HG02938 (cell line): ENCODE measurements at regions not wholly inside any gene's neighbourhood (a gene's known extent, or its start where the extent isn't known, plus 50 kb on each side); places are given as distances from the start of the nearest gene placed in this dataset.

Source experiments
- ATAC-seq: cut with Tn5 transposase; IDR thresholded peaks from one replicate; pipeline ENCODE4 v1.9.1; 2021; ENCODE audit warnings: mild to moderate bottlenecking, moderate library complexity; ENCODE audit not compliant: unreplicated experiment

DNA sequence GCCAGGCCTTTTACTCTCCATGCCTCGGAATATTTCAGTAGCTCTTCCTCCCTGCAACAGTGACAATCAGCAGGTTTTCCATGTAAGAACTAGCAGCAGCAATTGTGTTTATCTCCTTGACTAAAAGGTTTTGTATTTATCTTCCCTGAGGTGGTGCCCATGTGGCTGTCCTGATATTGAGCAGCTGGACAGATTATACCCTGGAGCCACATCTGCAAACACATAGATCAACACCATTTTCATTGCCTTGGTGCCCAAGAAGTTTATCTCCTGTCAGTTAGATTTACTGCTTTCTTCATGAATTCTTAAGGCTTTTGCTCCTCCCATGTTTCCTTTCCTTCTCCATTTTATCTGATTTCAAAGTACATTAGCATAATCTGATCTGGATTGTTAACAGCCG, 378.4 kb downstream of the SPATA31D1 start:
- no peak for ATAC-seq

DNA sequence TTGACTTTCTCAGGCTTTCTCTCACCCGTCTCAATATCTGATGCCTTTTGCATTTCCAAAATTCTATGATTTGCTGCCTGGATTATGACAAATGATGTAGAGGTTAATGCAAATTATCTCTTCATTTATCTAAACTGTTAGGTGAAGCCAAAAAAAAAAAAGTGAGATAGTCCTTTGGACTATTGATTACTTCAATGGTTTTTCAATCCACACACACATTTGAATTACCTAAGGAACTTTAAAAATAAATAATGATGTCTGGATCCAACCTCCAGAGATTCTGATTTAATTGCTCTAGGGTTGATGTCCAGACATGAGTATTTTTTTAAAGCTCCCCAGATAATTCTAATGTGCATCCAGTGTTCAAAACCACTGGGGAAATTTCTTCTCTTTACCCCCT, 379.4 kb downstream of the SPATA31D1 start:
- no peak for ATAC-seq

DNA sequence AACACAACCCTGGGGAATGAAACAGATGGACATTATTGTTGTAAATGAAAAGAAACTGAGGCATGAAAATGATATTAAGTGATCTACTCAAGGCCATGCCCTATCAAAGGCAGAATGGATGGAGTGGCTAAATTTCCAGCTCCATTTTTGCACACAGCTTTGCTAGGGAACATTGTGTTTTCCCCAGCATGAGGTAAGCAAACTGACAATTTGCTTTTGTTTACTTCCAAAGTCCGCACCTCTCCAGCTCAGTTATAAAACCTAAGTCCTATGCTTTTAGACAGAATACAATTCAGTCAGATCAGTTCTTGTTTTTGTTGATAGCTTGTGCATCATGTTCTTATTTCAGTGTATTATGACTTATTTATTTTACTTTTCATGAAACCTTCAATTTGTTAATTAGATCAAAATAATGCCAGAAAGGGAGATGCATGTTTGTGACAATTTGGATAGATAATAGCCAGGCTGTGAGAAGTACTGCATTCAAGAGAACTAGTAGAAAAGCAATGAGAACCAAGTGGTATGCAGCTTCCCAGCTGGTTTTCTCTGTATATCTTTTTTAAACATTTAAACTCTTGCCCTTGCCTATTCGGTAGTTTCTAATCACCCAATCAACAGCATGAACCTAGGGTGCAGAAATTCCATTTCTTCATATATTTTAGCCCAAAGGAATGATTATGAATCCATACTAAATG, 380.8 kb downstream of the SPATA31D1 start:
- ATAC-seq, result no peak

DNA sequence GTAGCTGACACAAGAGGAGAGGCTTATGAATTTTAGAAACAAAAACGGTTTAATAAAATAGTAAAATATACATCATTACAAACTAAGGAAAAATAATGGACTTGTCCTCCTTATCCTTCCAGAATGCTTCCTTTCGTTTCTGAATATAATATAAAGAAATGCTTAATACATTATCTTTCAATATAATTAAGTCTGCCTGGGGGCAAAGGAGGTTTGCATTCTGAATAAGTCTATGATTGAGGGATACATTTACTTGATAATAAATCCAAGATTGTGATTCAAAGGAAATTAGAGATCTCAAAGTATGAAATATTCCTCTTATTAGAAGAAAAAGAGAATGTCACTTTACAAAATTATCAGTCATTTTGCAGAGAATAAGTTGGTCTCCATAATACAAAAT, 386.5 kb downstream of the SPATA31D1 start:
- ATAC-seq, result no peak

- no peak for ATAC-seq
Measured at GRCh38 chr9:82376677-82377232, 388.2 kb downstream of the SPATA31D1 start.

- ATAC-seq, result peak; percentile 42
Measured at GRCh38 chr9:82382887-82383616, 394.5 kb downstream of the SPATA31D1 start.

DNA sequence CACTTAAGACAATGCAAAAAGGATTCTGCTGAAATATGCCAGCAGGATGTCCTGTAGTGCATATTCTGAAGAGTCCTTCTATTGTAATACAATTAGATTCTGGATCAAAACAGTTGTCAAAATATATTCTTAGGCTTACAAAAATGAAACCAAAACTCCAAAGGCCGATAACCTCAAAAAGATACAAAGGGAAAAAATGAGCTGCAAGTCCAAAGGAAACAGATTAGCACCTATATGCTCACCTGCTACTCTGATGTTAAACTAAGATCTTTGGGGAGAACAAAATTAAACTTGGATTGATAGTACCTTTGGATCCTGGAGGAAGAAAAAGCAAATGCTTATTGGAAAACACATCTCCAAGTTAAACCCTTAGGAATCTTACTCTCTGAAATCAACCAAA, 397.1 kb downstream of the SPATA31D1 start:
- no peak for ATAC-seq

- no peak for ATAC-seq
Measured at GRCh38 chr9:82397534-82397933, 409.0 kb downstream of the SPATA31D1 start.

GRCh38 chr9:82404196-82404870, 415.8 kb downstream of the SPATA31D1 start:
- no peak for ATAC-seq

GRCh38 chr9:82404881-82405280, 416.3 kb downstream of the SPATA31D1 start:
- ATAC-seq, result no peak

- ATAC-seq, result no peak
Measured at GRCh38 chr9:82406456-82407085, 418.0 kb downstream of the SPATA31D1 start.

DNA sequence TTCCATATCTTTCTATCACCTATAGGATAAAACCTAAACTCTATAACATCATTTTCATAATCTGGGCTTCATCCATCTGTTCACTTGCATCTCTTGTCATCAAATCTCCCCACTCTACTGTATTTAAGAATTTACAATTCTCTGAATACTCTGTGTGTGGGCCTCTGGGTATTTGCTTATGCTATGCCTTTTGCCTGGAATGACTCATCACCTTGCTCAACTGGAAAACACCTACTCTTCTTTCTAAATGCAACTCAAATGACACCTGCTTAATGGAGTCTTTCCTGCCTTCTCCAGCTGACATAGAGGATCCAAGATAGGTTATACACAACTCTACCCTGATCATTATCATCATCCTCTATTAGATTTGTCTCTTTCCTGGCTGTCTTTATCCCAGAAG, 421.7 kb downstream of the SPATA31D1 start:
- peak; percentile 96 for ATAC-seq

DNA sequence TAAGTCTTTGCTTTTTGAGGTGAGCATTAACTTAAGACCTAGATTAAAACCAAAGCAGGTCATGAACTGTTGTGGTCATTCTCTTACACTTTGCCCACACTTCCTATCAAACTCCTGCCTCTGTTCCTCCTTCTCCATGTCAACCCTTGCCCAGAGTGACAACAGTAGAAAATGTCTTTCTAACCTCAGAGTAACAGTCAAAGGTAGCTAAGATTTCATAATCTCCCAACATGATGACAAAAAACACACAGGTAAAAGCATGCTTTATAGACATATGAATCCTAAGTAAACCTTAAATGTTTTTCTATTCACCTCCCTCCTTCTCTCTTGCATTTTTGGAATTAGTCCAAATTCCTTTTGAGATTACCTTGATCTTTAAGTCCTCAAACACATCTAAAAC, 422.3 kb downstream of the SPATA31D1 start:
- ATAC-seq, result peak; percentile 23

GRCh38 chr9:82412586-82413305, 424.2 kb downstream of the SPATA31D1 start:
- ATAC-seq, result no peak

DNA sequence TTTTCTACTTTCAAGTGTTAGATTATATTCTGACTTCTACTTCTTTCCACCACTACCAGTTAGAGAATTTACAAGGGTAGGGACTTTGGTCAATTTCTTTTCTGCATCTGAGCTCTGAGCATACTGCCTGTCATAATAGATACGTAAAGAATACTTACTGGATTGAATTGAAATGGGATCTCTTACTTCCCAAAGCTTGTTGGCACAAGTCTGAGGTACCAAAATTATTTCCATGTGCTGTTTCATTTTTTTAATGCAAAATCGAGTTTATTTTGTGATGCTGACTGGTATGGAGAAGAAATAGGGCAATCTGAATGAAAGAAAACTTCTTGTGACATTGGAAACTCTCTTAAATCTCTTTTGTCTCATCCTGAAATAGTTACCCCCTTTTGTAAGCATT, 428.9 kb downstream of the SPATA31D1 start:
- ATAC-seq, result no peak

GRCh38 chr9:82418334-82418733, 429.8 kb downstream of the SPATA31D1 start:
- no peak for ATAC-seq

DNA sequence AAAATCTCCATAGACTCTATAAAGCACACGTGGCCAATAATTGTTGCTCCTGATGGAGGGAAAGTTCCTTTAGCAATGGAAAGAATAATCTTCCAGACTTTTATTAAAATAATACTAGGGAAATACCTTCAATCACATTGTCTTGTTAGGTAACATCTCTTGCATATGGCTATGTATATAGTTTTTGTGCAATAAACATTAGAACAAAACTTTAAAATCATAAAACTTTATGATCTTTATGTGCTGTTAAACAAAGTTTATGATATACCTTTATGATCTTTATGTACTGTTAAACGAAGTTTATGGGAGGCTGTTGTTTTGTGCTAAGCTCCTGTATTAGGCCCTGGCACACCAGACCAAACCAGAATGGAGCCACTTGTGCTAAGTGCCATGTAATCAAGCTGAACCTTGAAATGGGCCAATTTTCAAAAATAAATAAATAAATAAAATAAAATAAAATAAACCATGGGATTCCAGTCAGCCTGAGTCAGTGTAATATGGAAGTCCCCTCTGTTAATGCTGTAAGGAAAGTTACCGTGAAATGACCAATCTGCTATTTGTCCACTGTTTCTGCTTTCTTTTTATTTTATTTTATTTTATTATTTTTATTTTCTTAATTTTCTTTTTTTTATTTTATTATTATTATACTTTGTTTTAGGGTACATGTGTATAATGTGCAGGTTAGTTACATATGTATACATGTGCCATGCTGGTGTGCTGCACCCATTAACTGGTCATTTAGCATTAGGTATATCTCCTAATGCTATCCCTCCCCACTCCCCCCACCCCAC, 431.3 kb downstream of the SPATA31D1 start:
- ATAC-seq, result no peak

DNA sequence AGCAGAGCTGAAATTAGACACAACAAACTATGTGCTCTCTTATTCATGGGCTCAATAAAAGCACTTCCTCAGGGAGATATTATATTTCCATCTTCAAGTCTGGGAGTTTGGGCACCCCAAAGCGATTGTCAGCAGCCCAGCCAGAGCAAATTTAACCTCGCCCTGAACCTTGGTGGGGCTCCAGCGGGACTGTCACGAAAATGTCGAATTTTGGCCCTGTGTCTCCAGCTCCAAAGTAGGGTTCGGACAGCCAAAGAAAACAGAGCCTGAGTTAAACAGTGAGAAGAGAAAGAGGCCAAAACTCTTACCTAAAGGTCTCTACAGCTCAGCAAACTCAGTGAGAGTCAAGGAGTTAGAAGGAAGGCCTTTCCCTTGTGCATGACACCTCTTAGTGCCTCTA, 432.9 kb downstream of the SPATA31D1 start:
- no peak for ATAC-seq

GRCh38 chr9:82423700-82424099, 435.1 kb downstream of the SPATA31D1 start:
- no peak for ATAC-seq

DNA sequence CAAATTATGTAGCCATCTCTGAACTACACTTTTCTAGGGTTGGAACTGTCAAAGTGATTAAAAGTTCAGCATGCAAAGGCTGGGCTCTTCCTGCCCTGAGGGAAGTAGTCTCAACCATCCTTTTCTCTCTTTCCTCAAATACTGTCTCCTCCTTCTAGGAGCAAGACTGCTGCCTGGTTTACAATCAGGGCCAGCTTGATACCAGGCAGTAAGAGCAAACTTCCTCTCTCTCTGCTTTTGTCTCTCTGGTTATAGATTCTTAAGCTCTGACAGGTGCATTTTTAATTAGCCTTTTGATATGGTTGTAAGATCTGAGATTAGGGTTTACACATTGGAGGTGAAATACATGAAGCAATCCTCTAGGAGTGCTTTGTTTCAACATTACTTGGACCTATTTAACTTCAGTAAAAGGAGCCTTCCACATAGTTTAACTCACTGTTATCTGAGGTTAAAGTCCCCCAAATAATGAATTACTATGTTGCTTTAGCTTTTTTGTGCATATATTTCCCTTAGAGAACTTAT, 436.1 kb downstream of the SPATA31D1 start:
- ATAC-seq, result no peak
